GM10266 (cell line): ENCODE measurements at regions not wholly inside any gene's neighbourhood (a gene's known extent, or its start where the extent isn't known, plus 50 kb on each side); places are given as distances from the start of the nearest gene placed in this dataset.

ENCODE experiments used
- DNase-seq: peaks from one replicate; pipeline ENCODE4 v3.0.0; 2012; ENCODE audit errors: extremely low spot score
- TF ChIP-seq, protein P1 (sequence below): IDR thresholded peaks from 2 replicates; pipeline ENCODE4 v1.5.1; 2012; ENCODE audit warnings: mild to moderate bottlenecking, low read depth; ENCODE audit not compliant: control insufficient read depth, insufficient read depth; ENCODE audit errors: missing control alignments

DNA sequence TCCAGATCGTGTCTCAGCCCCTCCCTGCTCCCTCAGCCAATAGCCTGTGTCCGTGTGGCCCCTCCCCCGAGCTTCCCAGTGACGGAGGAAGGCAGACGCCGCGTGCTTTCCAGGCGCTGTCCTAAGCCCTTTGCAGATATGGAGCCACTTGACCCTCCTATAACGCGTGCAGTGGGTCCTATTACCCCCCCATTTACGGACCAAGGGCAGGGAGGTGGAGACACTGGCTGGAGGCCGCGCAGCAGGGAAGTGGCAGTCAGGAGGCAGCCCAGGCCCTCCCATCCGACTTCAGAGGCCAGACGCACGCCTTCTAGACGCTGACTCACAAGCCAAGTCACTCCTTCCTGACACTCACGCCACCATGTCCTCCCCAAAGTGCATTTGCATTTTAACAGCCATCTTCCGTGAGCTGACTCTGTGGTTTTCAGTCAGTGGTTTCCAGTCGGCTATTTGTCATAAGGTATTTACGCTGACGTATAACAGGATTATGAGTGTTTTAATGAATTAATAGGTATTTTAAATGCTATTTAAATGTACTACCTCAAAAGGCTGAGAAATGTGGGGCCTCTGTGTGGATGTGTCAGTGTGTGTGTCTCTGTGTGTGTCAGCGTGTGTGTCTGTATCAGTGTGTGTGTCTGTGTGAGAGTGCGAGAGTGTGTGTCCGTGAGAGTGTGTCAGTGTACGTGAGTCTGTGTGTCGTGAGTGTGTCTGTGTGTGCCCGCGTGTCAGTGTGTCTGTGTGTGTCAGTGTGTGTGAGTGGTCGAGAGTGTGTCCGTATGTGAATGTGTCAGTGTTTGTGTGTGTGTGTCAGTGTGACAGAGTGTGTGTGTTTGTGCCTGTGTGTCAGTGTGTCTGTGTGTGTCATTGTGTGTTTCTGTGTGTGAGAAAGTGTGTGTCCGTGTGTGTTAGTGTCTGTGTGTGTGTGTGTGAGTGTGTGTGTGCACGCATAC, 92.0 kb upstream of the INSIG1 start:
- peak; percentile 88 for DNase-seq
- TF ChIP-seq, protein P1, sequence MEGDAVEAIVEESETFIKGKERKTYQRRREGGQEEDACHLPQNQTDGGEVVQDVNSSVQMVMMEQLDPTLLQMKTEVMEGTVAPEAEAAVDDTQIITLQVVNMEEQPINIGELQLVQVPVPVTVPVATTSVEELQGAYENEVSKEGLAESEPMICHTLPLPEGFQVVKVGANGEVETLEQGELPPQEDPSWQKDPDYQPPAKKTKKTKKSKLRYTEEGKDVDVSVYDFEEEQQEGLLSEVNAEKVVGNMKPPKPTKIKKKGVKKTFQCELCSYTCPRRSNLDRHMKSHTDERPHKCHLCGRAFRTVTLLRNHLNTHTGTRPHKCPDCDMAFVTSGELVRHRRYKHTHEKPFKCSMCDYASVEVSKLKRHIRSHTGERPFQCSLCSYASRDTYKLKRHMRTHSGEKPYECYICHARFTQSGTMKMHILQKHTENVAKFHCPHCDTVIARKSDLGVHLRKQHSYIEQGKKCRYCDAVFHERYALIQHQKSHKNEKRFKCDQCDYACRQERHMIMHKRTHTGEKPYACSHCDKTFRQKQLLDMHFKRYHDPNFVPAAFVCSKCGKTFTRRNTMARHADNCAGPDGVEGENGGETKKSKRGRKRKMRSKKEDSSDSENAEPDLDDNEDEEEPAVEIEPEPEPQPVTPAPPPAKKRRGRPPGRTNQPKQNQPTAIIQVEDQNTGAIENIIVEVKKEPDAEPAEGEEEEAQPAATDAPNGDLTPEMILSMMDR = no peak

DNA sequence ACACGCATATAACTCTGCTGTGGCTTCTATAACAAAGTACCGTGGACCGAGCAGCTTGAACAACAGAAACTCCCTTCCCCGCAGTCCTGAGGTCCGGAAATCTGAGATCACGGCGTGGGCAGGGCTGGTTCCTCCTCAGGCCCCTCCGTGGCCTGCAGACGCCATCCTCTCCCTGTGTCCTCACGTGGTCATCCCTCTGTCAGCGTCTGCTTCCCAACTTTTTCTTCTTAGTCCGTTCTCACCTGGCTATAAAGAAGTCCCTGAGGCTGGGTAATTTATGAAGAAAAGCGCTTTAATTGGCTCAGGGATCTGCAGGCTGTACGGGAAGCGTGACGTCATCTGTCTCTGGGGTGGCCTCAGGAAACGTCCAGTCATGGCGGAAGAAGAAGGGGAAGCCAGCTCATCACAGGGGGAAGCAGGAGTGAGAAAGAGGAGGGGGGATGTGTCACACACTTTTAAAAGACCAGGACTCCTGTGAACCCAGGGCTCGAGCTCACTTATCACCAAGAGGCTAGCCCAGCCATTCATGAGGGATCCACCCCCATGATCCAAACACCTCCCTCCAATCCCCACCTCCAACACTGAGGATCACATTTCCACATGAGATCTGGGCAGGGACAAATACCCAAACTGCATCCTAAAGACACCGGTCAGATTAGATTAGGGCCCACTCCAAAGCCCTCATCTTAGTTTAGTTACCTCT, 91.2 kb upstream of the INSIG1 start:
- TF ChIP-seq, protein P1 = no peak
- peak; percentile 70 for DNase-seq

DNA sequence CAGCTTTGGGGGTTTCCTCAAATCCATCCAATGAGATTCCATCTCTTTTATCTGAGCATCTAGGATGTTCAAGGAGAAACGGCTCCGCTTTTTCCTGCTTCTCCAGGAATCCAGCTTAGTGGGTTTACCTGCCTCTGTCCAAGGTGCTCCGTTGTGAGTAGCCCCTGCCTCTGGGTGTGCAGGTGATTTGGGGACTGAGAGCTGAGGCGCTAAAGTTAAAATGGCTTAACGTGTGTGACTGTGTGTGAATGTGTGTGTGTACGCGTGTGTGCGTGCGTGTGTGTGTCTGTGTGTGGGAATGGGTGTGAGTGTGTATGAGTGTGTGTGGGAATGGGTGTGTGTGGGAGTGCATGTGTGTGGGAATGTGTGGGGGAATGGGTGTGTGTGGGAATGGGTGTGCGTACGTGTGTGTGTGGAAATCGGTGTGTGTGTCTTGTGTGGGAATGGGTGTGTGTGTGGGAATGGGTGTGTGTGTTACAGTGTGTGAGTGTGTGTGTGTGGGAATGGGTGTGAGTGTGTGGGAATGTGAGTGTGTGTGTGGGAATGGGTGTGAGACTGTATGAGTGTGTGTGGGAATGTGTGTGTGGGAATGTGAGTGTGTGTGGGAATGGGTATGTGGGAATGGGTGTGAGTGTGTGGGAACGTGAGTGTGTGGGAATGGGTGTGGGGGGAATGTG, 90.2 kb upstream of the INSIG1 start:
- TF ChIP-seq, protein P1 = no peak
- DNase-seq = no peak

DNA sequence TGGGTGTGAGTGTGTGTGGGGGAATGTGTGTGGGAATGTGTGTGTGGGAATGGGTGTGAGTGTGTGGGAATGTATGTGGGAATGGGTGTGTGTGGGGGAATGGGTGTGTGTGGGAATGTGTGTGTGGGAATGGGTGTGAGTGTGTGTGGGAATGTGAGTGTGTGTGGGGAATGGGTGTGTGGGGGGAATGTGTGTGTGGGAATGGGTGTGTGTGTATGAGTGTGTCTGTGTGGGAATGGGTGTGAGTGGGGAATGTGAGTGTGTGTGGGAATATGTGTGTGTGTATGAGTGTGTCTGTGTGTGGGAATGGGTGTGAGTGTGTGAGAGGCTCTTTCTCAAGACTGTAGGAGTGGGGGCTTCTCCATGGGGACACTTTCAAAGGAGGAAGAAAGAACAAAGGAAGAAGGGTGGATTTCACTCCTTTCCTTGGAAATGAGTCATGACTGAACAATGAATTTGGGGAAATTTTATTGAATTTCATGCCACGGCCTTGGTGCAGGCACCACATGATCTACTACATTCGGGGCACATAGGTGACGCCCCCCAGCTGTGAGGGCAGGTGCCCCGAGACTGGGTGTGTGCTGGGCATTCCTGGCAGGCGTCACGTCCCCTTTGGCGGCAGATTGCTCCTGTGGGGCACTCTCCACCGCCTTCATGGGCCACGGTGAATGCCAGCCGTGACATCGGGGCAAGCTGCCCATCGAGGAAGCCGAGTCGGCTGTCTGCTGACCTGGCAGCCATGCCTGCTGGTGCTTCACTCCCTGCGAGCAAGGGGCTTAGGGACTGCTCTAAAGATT, 88.8 kb upstream of the INSIG1 start:
- DNase-seq = no peak
- TF ChIP-seq, protein P1 = no peak

DNA sequence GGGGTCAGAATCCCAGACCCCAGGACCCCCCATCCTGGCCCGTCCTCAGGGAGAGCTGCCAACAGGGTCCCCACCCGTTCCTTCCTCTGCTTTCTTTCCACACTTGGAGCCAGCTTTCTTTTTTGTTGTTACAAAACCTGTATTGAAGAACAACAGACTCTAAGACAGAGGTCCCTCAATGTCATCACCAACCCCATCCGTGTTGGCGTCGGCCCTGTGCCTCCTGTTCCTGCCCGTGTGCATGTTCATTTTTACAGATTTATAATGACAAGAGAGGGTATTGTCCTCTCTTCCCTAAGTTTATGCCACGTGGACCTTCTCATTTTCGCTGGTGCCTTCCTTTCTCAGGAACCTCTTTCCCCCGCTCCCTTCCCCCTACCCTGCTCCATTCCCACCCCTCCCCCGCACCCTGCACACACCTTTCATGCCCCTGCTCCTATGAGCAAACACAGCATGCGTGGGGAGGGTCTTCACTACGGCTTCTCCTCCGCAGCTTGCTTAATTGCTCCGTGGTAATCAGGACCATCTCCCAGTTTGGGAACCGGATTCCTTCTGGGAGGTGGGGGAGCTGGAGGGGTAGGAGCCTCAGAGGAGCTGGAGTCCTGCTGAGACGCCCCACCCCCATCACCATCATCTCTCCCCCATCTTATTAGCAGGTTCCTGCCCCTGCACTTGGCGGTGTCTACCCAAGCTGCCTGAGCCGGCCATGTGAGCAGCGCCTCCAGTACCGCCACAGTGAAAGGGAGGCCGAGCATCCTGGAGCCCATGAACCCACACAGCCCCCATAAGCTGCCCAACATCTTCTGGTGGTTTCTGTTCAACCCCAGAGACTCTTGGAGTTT, 88.0 kb upstream of the INSIG1 start:
- TF ChIP-seq, protein P1 = no peak
- DNase-seq = no peak

DNA sequence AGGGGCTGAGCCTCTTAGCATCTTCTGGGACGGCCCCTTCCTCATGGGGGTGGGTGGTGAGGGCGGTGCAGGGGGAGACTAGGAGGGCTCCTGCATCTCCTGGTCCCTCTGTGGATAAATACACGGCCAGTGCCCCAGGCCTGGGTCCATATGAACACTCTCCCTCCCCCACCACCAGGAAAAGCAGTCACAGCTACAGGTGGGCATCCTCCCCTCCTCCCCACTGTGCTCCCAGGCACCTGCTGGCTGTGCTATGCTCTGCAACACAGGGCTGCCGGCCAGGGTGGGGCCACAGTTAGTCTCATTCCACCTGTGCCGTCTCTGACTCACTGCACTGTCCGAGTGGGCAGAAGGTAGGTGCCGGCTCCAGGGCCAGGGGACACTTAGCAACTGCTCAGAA, 87.3 kb upstream of the INSIG1 start:
- TF ChIP-seq, protein P1 = no peak
- no peak for DNase-seq
